ENCODE measurements at regions not wholly inside any gene's neighbourhood (a gene's known extent, or its start where the extent isn't known, plus 50 kb on each side); places are given as distances from the start of the nearest gene placed in this dataset.

- no peak for DNase-seq
- H3K36me3 ChIP-seq (replicated peaks; ENCODE audit: control insufficient read depth, insufficient read depth, low read length), result no peaks in the 10 kb centered on the region
- H3K27me3 ChIP-seq (ENCODE audit: control insufficient read depth, insufficient read depth, low read length), result no peaks in the 10 kb centered on the region
- H3K4me3 ChIP-seq (ENCODE audit: insufficient read depth, low read depth, low read length), result no peak overlapping the region
These were observed 54.6 kb upstream of the DEPDC1 start for GRCh38 chr1:68551459-68551858.

DNA sequence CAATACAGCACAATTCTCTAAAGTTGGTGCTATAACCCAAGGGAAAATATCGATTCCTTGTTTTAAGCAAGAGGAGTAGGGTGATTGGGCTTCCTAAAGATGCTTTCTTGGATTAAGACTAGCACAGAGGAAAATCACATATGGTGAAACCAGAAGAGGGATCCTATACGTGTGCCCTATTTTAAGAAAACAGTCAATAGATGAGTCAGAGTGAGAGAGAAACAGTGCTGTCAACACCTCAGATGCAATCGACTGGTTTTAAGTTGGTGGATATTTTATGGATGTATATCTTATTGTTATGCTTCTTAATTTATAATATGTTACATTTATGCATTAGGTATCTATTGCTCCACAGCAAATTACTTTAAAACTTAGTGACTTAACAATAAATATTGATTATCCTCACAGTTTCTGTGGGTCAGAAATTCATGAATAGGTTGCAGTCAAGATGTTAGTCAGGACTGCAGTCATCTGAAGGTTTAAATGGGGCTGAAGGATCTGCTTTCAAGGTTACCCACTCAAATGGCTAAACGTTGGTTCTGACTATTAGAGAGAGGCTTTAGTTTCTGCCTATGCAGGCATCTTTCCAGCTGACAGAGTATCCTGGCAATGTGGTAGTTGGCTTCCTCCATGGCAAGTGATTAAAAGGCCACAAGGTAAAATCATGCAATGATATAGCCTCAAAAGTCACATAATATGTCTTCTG, 61.6 kb upstream of the DEPDC1 start:
- H3K4me3 ChIP-seq (ENCODE audit: insufficient read depth, low read depth, low read length), result no peak overlapping the region
- H3K27me3 ChIP-seq (ENCODE audit: control insufficient read depth, insufficient read depth, low read length), result no peaks in the 10 kb centered on the region

GRCh38 chr1:68565923-68566322, 69.0 kb upstream of the DEPDC1 start:
- Histone ChIP-seq H3K27me3 (ENCODE audit: control insufficient read depth, insufficient read depth, low read length) (no peaks in the 10 kb centered on the region), H3K36me3 (replicated peaks; ENCODE audit: control insufficient read depth, insufficient read depth, low read length) (no peaks in the 10 kb centered on the region), H3K4me3 (ENCODE audit: insufficient read depth, low read depth, low read length) (no peak overlapping the region)
- DNase-seq, result no peak

More for the DNA sequence above, 61.6 kb upstream of the DEPDC1 start:
- no peak for DNase-seq
- no peaks in the 10 kb centered on the region for H3K36me3 ChIP-seq (replicated peaks; ENCODE audit: control insufficient read depth, insufficient read depth, low read length)

DNA sequence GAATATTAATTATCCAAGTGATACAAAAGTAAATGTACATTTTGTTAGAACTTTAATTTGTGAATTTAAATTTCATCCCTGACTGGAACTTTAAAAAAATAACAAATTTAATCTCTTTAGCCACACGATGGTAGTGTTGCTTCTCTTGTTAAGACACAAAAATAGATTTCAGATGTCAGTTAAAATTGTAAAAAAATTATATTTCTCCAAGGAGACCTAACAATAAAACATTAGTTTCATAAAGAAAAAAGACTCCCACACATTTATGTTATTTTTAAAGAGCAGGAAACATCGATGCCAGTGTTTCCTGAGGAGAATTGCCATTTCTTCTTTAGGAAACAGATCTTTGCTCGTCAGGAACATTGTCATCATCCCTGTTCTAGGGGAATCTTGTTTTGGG, 74.0 kb upstream of the DEPDC1 start:
- Histone ChIP-seq H3K27me3 (ENCODE audit: control insufficient read depth, insufficient read depth, low read length) (no peaks in the 10 kb centered on the region), H3K36me3 (replicated peaks; ENCODE audit: control insufficient read depth, insufficient read depth, low read length) (no peaks in the 10 kb centered on the region), H3K4me3 (ENCODE audit: insufficient read depth, low read depth, low read length) (no peak overlapping the region)
- DNase-seq, result no peak

GRCh38 chr1:68571454-68572235, 74.8 kb upstream of the DEPDC1 start:
- no peak overlapping the region for H3K4me3 ChIP-seq (ENCODE audit: insufficient read depth, low read depth, low read length)
- no peaks in the 10 kb centered on the region for H3K27me3 ChIP-seq (ENCODE audit: control insufficient read depth, insufficient read depth, low read length)
- DNase-seq, result no peak
- H3K36me3 ChIP-seq (replicated peaks; ENCODE audit: control insufficient read depth, insufficient read depth, low read length), result no peaks in the 10 kb centered on the region

GRCh38 chr1:68585351-68585750, 88.5 kb upstream of the DEPDC1 start:
- DNase-seq, result no peak
- no peak overlapping the region for H3K4me3 ChIP-seq (ENCODE audit: insufficient read depth, low read depth, low read length)
- no peaks in the 10 kb centered on the region for H3K27me3 ChIP-seq (ENCODE audit: control insufficient read depth, insufficient read depth, low read length)
- H3K36me3 ChIP-seq (replicated peaks; ENCODE audit: control insufficient read depth, insufficient read depth, low read length), result no peaks in the 10 kb centered on the region

- Histone ChIP-seq H3K4me3 (ENCODE audit: insufficient read depth, low read depth, low read length) (no peak overlapping the region), H3K36me3 (replicated peaks; ENCODE audit: control insufficient read depth, insufficient read depth, low read length) (no peaks in the 10 kb centered on the region), H3K27me3 (ENCODE audit: control insufficient read depth, insufficient read depth, low read length) (no peaks in the 10 kb centered on the region)
- no peak for DNase-seq
These were observed 89.9 kb upstream of the DEPDC1 start for GRCh38 chr1:68586766-68587165.

DNA sequence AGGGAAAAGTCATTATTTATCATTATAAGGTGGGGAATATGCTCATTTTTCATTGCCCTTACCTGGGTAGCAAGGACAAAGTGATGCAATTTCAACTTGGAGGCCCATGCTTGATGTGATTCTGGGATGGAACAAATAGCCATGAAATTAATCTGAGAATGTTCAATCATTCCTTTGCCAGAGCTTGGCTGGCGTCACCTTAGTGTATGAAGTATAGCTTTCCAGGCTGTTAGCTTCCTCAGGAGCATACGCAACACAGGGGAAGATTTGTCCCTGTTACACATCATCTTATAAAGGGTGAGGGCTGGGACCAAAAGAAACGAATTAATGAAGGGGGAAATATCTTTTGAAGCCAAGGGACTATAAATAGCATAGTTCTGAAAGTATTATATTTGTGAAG, 91.4 kb upstream of the DEPDC1 start:
- DNase-seq, result no peak
- Histone ChIP-seq H3K36me3 (replicated peaks; ENCODE audit: control insufficient read depth, insufficient read depth, low read length) (no peaks in the 10 kb centered on the region), H3K27me3 (ENCODE audit: control insufficient read depth, insufficient read depth, low read length) (no peaks in the 10 kb centered on the region), H3K4me3 (ENCODE audit: insufficient read depth, low read depth, low read length) (no peak overlapping the region)

- no peaks in the 10 kb centered on the region for H3K27me3 ChIP-seq (ENCODE audit: control insufficient read depth, insufficient read depth, low read length)
- H3K4me3 ChIP-seq (ENCODE audit: insufficient read depth, low read depth, low read length), result no peak overlapping the region
- no peaks in the 10 kb centered on the region for H3K36me3 ChIP-seq (replicated peaks; ENCODE audit: control insufficient read depth, insufficient read depth, low read length)
- no peak for DNase-seq
These were observed 93.6 kb upstream of the DEPDC1 start for GRCh38 chr1:68590473-68590872.

DNA sequence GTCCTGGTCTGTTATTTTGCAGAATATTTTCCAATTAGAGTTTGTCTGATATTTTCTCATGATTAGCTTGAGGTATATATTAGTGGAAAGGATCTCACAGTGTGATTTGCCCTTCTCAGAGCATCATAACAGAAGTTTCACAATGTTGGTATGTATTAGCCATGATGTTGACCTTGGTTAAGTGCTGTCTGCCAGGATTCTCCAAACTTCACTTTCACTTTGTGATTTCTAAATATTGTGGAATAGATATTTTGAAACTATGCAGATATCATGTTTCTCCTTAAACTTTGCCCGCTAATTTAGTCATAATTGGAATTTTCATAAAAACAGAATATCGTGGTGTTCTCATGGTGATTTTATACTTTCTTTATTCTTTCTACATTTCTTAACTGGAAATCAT, 98.0 kb upstream of the DEPDC1 start:
- H3K27me3 ChIP-seq (ENCODE audit: control insufficient read depth, insufficient read depth, low read length), result no peaks in the 10 kb centered on the region
- H3K4me3 ChIP-seq (ENCODE audit: insufficient read depth, low read depth, low read length), result no peak overlapping the region
- no peak for DNase-seq
- H3K36me3 ChIP-seq (replicated peaks; ENCODE audit: control insufficient read depth, insufficient read depth, low read length), result no peaks in the 10 kb centered on the region

GRCh38 chr1:68600049-68600661, 103.3 kb upstream of the DEPDC1 start:
- Histone ChIP-seq H3K27me3 (ENCODE audit: control insufficient read depth, insufficient read depth, low read length) (no peaks in the 10 kb centered on the region), H3K36me3 (replicated peaks; ENCODE audit: control insufficient read depth, insufficient read depth, low read length) (no peaks in the 10 kb centered on the region), H3K4me3 (ENCODE audit: insufficient read depth, low read depth, low read length) (no peak overlapping the region)
- peak; percentile 45 for DNase-seq

DNA sequence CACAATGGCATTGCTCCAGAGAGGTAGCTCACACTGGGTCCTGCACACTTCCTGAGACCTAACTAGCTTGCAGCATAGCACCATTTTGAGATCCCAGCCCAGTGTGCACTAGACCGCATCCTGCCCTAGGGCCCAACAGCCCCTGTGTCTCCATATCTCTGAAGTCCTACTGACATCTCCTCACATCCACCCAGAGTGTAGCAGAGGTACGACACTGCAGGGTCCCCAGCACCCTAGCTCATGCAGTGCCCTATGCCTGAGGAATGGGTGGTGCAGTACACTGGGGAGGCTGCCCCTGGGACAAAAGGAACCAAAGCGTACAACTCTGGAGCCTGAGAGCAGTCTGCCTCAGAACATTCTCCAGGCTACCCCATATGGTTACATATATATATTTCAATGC, 111.4 kb upstream of the DEPDC1 start:
- no peak overlapping the region for H3K4me3 ChIP-seq (ENCODE audit: insufficient read depth, low read depth, low read length)
- no peaks in the 10 kb centered on the region for H3K27me3 ChIP-seq (ENCODE audit: control insufficient read depth, insufficient read depth, low read length)
- no peaks in the 10 kb centered on the region for H3K36me3 ChIP-seq (replicated peaks; ENCODE audit: control insufficient read depth, insufficient read depth, low read length)
- DNase-seq, result no peak

DNA sequence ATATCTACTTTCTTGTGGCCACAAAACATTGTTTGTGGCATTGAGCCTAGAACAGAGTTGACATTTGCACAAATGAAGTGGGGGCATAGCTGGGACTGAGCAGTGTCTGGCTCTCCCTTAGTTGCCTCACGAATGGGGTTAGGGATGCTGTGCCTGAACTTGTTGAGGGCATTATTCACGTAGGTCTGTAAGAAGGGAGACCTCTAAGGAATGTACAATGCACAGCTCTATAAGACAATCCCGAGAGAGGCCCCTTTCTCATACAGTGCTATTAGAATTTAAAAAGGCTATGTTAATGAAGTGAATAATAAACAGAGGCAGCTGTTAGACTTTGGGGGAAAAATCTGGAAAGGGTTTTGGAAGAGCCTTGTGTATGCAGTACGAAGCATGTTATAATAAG, 118.4 kb upstream of the DEPDC1 start:
- Histone ChIP-seq H3K36me3 (replicated peaks; ENCODE audit: control insufficient read depth, insufficient read depth, low read length) (no peaks in the 10 kb centered on the region), H3K27me3 (ENCODE audit: control insufficient read depth, insufficient read depth, low read length) (no peaks in the 10 kb centered on the region), H3K4me3 (ENCODE audit: insufficient read depth, low read depth, low read length) (no peak overlapping the region)
- no peak for DNase-seq

DNA sequence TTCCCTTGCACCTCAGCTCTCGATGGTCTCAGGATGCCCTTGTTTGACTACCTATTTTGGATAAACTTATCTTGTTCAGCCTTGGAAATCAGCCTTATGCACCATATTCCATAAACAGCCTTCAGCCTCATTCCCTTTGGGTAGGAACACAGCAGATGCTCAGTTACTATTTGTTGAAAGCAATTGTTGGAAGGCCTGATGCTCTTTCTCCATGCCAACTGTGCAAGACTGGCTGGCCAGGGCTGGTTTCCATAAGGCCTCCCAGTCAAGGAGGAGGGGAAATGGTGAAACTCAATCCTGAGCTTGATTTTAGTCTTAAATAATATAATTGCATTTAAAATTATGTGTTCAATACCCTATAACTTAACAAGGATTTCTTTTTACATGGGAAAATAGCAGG, 121.1 kb upstream of the DEPDC1 start:
- no peaks in the 10 kb centered on the region for H3K27me3 ChIP-seq (ENCODE audit: control insufficient read depth, insufficient read depth, low read length)
- no peaks in the 10 kb centered on the region for H3K36me3 ChIP-seq (replicated peaks; ENCODE audit: control insufficient read depth, insufficient read depth, low read length)
- H3K4me3 ChIP-seq (ENCODE audit: insufficient read depth, low read depth, low read length), result no peak overlapping the region
- no peak for DNase-seq

GRCh38 chr1:68620571-68620970, 123.7 kb upstream of the DEPDC1 start:
- no peak overlapping the region for H3K4me3 ChIP-seq (ENCODE audit: insufficient read depth, low read depth, low read length)
- H3K36me3 ChIP-seq (replicated peaks; ENCODE audit: control insufficient read depth, insufficient read depth, low read length), result no peaks in the 10 kb centered on the region
- H3K27me3 ChIP-seq (ENCODE audit: control insufficient read depth, insufficient read depth, low read length), result no peaks in the 10 kb centered on the region
- no peak for DNase-seq

Measured in H7 (cell line).